Tibial nerve (tissue), 4 donors: ENCODE measurements at regions not wholly inside any gene's neighbourhood (a gene's known extent, or its start where the extent isn't known, plus 50 kb on each side); places are given as distances from the start of the nearest gene placed in this dataset.

ENCODE experiments used
- DNase-seq, 2 donors: peaks; one replicate each; pipeline ENCODE4 v3.0.0-alpha.2; 2019; ENCODE audit warnings: low spot score in 2 of 2
- H3K27ac ChIP-seq, 4 donors: fragments of 200-600 bp; sonication (generic) in 3 of 4; one replicate each; pipeline ENCODE4 v1.5.1; 2017 to 2019; ENCODE audit warnings: mild to moderate bottlenecking in 1 of 4
- H3K27me3 ChIP-seq, 2 donors: fragments of 200-600 bp; sonication (generic) in 1 of 2; one replicate each; pipeline versions ENCODE4 v1.5.1 to v1.6.0; 2017 to 2019
- H3K36me3 ChIP-seq, 3 donors: fragments of 200-600 bp; sonication (generic); one replicate each; pipeline ENCODE4 v1.5.1; 2018 to 2019
- H3K4me1 ChIP-seq, 4 donors: fragments of 200-600 bp; sonication (generic) in 3 of 4; one replicate each; pipeline ENCODE4 v1.5.1; 2017 to 2019
- H3K4me3 ChIP-seq, 4 donors: fragments of 200-600 bp; sonication (generic) in 3 of 4; one replicate each; pipeline ENCODE4 v1.5.1; 2017 to 2019; ENCODE audit warnings: mild to moderate bottlenecking in 1 of 4, moderate library complexity in 1 of 4
- H3K9me3 ChIP-seq, 4 donors: fragments of 200-600 bp; sonication (generic) in 3 of 4; one replicate each; pipeline ENCODE4 v1.5.1; 2017 to 2019
- CTCF ChIP-seq, 5 experiments: fragments of 200-600 bp in 3 of 5; fragments of 450-650 bp in 2 of 5; sonication (generic) in 3 of 5; IDR thresholded peaks; one replicate each; pipeline ENCODE4 v1.5.1; 2016 to 2019; ENCODE audit warnings: antibody characterized with exemption in 5 of 5, mild to moderate bottlenecking in 3 of 5, moderate library complexity in 2 of 5
- EP300 ChIP-seq, 2 donors: sonication (generic); formaldehyde crosslinking; IDR thresholded peaks; one replicate each; pipeline ENCODE4 v1.6.1; 2017; ENCODE audit warnings: antibody characterized with exemption in 2 of 2, mild to moderate bottlenecking in 1 of 2
- POLR2A ChIP-seq, 2 donors: fragments of 450-650 bp; IDR thresholded peaks; one replicate each; pipeline ENCODE4 v1.6.1; 2017; ENCODE audit warnings: antibody characterized with exemption in 2 of 2, mild to moderate bottlenecking in 2 of 2, moderate library complexity in 2 of 2
- WGBS, 2 donors: methylation state at CpG; one replicate each; pipeline ENCODE4 v1.1.5; 2018; 5-methylcytosine and 5-hydroxymethylcytosine counted together

GRCh38 chr4:166655231-166655630 lies 579.1 kb downstream of the SPOCK3 start:
- no peak for DNase-seq
- no peaks in the 10 kb centered on the region for H3K36me3 ChIP-seq
- 76 to 84% methylated on average over 1 of the region's 1 CpG for WGBS, 2 donors
- no peaks in the 10 kb centered on the region for H3K9me3 ChIP-seq
- no peaks in the 10 kb centered on the region for H3K27me3 ChIP-seq
- TF ChIP-seq POLR2A (IDR thresholded peaks at IDR 0.05) (no peak), EP300 (IDR thresholded peaks at IDR 0.05) (no peak), CTCF (IDR thresholded peaks at IDR 0.05) (no peak)
- no peaks in the 10 kb centered on the region for H3K4me1 ChIP-seq
- no peak overlapping the region for H3K4me3 ChIP-seq
- no peak overlapping the region for H3K27ac ChIP-seq

GRCh38 chr4:166655705-166656104 lies 578.6 kb downstream of the SPOCK3 start:
- no peaks in the 10 kb centered on the region for H3K27me3 ChIP-seq
- TF ChIP-seq EP300 (IDR thresholded peaks at IDR 0.05), result no peak
- TF ChIP-seq CTCF (IDR thresholded peaks at IDR 0.05), result no peak
- no peak for TF ChIP-seq POLR2A (IDR thresholded peaks at IDR 0.05)
- no peaks in the 10 kb centered on the region for H3K9me3 ChIP-seq
- no peaks in the 10 kb centered on the region for H3K36me3 ChIP-seq
- no peak overlapping the region for H3K4me3 ChIP-seq
- no peak for DNase-seq
- H3K4me1 ChIP-seq, result no peaks in the 10 kb centered on the region
- WGBS, 2 donors, result 82 to 84% methylated on average over 5 of the region's 5 CpGs
- no peak overlapping the region for H3K27ac ChIP-seq

GRCh38 chr4:166657261-166657660 lies 577.0 kb downstream of the SPOCK3 start:
- TF ChIP-seq CTCF (IDR thresholded peaks at IDR 0.05) (no peak), EP300 (IDR thresholded peaks at IDR 0.05) (no peak), POLR2A (IDR thresholded peaks at IDR 0.05) (no peak)
- Histone ChIP-seq H3K27me3 (no peaks in the 10 kb centered on the region), H3K4me3 (no peak overlapping the region), H3K9me3 (no peaks in the 10 kb centered on the region), H3K27ac (no peak overlapping the region), H3K36me3 (no peaks in the 10 kb centered on the region), H3K4me1 (no peaks in the 10 kb centered on the region)
- no peak for DNase-seq
- 55 to 61% methylated on average over 3 of the region's 3 CpGs for WGBS, 2 donors

- DNase-seq, result no peak
- no peaks in the 10 kb centered on the region for H3K36me3 ChIP-seq
- no peak for TF ChIP-seq POLR2A (IDR thresholded peaks at IDR 0.05)
- TF ChIP-seq EP300 (IDR thresholded peaks at IDR 0.05), result no peak
- no peak for TF ChIP-seq CTCF (IDR thresholded peaks at IDR 0.05)
- no peaks in the 10 kb centered on the region for H3K4me1 ChIP-seq
- 66 to 69% methylated on average over 1 of the region's 1 CpG for whole genome bisulfite sequencing, 2 donors
- no peaks in the 10 kb centered on the region for H3K27me3 ChIP-seq
- H3K4me3 ChIP-seq, result no peak overlapping the region
- H3K27ac ChIP-seq, result no peak overlapping the region
- no peaks in the 10 kb centered on the region for H3K9me3 ChIP-seq
These were observed 575.7 kb downstream of the SPOCK3 start for GRCh38 chr4:166658585-166658984.

- no peak for TF ChIP-seq CTCF (IDR thresholded peaks at IDR 0.05)
- TF ChIP-seq POLR2A (IDR thresholded peaks at IDR 0.05), result no peak
- TF ChIP-seq EP300 (IDR thresholded peaks at IDR 0.05), result no peak
These were observed 571.9 kb downstream of the SPOCK3 start for GRCh38 chr4:166662266-166662843.

More at GRCh38 chr4:166662266-166662843, 571.9 kb downstream of the SPOCK3 start:
- no peaks in the 10 kb centered on the region for H3K27me3 ChIP-seq
- H3K36me3 ChIP-seq, result no peaks in the 10 kb centered on the region
- no peaks in the 10 kb centered on the region for H3K4me1 ChIP-seq
- no peaks in the 10 kb centered on the region for H3K9me3 ChIP-seq
- WGBS, 2 donors, result 39 to 49% methylated on average over 3 of the region's 3 CpGs
- no peak overlapping the region for H3K4me3 ChIP-seq
- H3K27ac ChIP-seq, result no peak overlapping the region
- DNase-seq, result no peak
